IMR-90 (cell line): ENCODE measurements at regions not wholly inside any gene's neighbourhood (a gene's known extent, or its start where the extent isn't known, plus 50 kb on each side); places are given as distances from the start of the nearest gene placed in this dataset.

Experiments used
- ATAC-seq: fragments of 200-7000 bp; cut with Tn5 transposase; 2 replicates; pipeline ENCODE4 v1.9.1; 2020; ENCODE audit warnings: low read depth, mild to moderate bottlenecking, moderate library complexity
- BruUV-seq: library from RNA; stranded (reverse); fragments of 400-500 nt; replicated peaks from 2 replicates; lab custom pipeline; 2021; lab: Mats Ljungman, UMichigan
- CTCF ChIA-PET: fragments of 300-600 bp; formaldehyde crosslinking; extraction: SDS; loops from one replicate; lab custom pipeline; 2021; ENCODE audit warnings: antibody characterized with exemption; lab: Yijun Ruan, JAX
- POLR2A ChIA-PET: fragments of 300-600 bp; sonication (Branson Sonifier 250); formaldehyde crosslinking; loops from one replicate; lab custom pipeline; 2022; ENCODE audit warnings: antibody characterized with exemption; ENCODE audit not compliant: unreplicated experiment; lab: Charles Lee
- DNase-seq: peaks from one replicate; pipeline ENCODE4 v3.0.0; 2013
- H2AFZ ChIP-seq: replicated peaks from 2 replicates; pipeline ENCODE3; 2013; ENCODE audit warnings: low read length, mild to moderate bottlenecking; ENCODE audit not compliant: poor library complexity
- H2AK5ac ChIP-seq: 2 replicates; pipeline ENCODE4 v1.6.1; 2013; ENCODE audit warnings: low read depth, low read length, inconsistent platforms
- H2AK9ac ChIP-seq: replicated peaks from 2 replicates; pipeline ENCODE3; 2013; ENCODE audit warnings: mild to moderate bottlenecking, low read depth, low read length, moderate library complexity; ENCODE audit not compliant: poor library complexity
- H2BK120ac ChIP-seq: 2 replicates; pipeline ENCODE4 v1.6.1; 2013; ENCODE audit warnings: low read depth, low read length, inconsistent platforms
- H2BK15ac ChIP-seq: 3 replicates; pipeline ENCODE4 v1.6.1; 2013; ENCODE audit warnings: low read depth, low read length, inconsistent platforms
- H2BK20ac ChIP-seq: 2 replicates; pipeline ENCODE4 v1.6.1; 2013; ENCODE audit warnings: low read depth, mild to moderate bottlenecking, inconsistent platforms, low read length, moderate library complexity
- H2BK5ac ChIP-seq: 2 replicates; pipeline ENCODE4 v1.6.1; 2013; ENCODE audit warnings: mild to moderate bottlenecking, low read depth, low read length, inconsistent platforms; ENCODE audit not compliant: poor library complexity, severe bottlenecking
- H3K14ac ChIP-seq: replicated peaks from 2 replicates; pipeline ENCODE4 v1.6.1; 2013; ENCODE audit warnings: low read depth, low read length, inconsistent platforms
- H3K18ac ChIP-seq: 2 replicates; pipeline ENCODE4 v1.6.1; 2013; ENCODE audit warnings: low read depth, low read length, control low read depth
- H3K23ac ChIP-seq: 2 replicates; pipeline ENCODE4 v1.6.1; 2013; ENCODE audit warnings: low read depth, low read length, inconsistent platforms
- H3K27ac ChIP-seq: 2 replicates; pipeline ENCODE4 v1.5.1; 2013; ENCODE audit warnings: mild to moderate bottlenecking, control low read depth, low read length; ENCODE audit not compliant: insufficient read depth
- H3K27me3 ChIP-seq: 2 replicates; pipeline ENCODE4 v1.6.1; 2013; ENCODE audit warnings: low read length; ENCODE audit not compliant: control insufficient read depth, insufficient read depth
- H3K36me3 ChIP-seq: 2 replicates; pipeline ENCODE4 v1.6.1; 2013; ENCODE audit warnings: low read length, mixed read lengths; ENCODE audit not compliant: control insufficient read depth, insufficient read depth
- H3K4ac ChIP-seq: 2 replicates; pipeline ENCODE4 v1.6.1; 2013; ENCODE audit warnings: low read depth, low read length, inconsistent platforms
- H3K4me1 ChIP-seq: 2 replicates; pipeline ENCODE4 v1.6.1; 2013; ENCODE audit warnings: low read length, mixed read lengths; ENCODE audit not compliant: control insufficient read depth, insufficient read depth
- H3K4me2 ChIP-seq: 2 replicates; pipeline ENCODE4 v1.6.1; 2013; ENCODE audit warnings: low read depth, mild to moderate bottlenecking, control low read depth, low read length, moderate library complexity
- H3K4me3 ChIP-seq: 2 replicates; pipeline ENCODE4 v1.5.1; 2013; ENCODE audit warnings: low read depth, mild to moderate bottlenecking, control low read depth, low read length, moderate library complexity; ENCODE audit not compliant: insufficient read depth
- H3K56ac ChIP-seq: 2 replicates; pipeline ENCODE4 v1.6.1; 2013; ENCODE audit warnings: low read length, inconsistent platforms; ENCODE audit not compliant: insufficient read depth; ENCODE audit errors: extremely low read depth
- H3K79me1 ChIP-seq, 2 experiments: 2 replicates each; pipeline ENCODE4 v1.6.1; 2013; ENCODE audit warnings: low read length in 2 of 2, inconsistent platforms in 1 of 2, low read depth in 1 of 2
- H3K9ac ChIP-seq: 2 replicates; pipeline ENCODE4 v1.6.1; 2013; ENCODE audit warnings: low read depth, low read length, control low read depth
- H3K9me1 ChIP-seq: 2 replicates; pipeline ENCODE4 v1.6.1; 2013; ENCODE audit warnings: low read length, inconsistent platforms; ENCODE audit not compliant: insufficient read depth
- H3K9me3 ChIP-seq: 2 replicates; pipeline ENCODE4 v1.6.1; 2013; ENCODE audit warnings: low read length; ENCODE audit not compliant: control insufficient read depth, insufficient read depth
- H4K20me1 ChIP-seq: 2 replicates; pipeline ENCODE4 v1.6.1; 2013; ENCODE audit warnings: low read length, inconsistent platforms; ENCODE audit not compliant: insufficient read depth
- H4K5ac ChIP-seq: 2 replicates; pipeline ENCODE4 v1.6.1; 2013; ENCODE audit warnings: mild to moderate bottlenecking, low read depth, low read length, control low read depth
- H4K8ac ChIP-seq, 2 experiments: 2 replicates each; pipeline ENCODE4 v1.6.1; 2013; ENCODE audit warnings: low read depth in 2 of 2, low read length in 2 of 2, control low read depth in 1 of 2, inconsistent platforms in 1 of 2
- H4K91ac ChIP-seq: 2 replicates; pipeline ENCODE4 v1.6.1; 2013; ENCODE audit warnings: low read depth, low read length, inconsistent platforms; ENCODE audit not compliant: insufficient read depth
- BHLHE40 ChIP-seq: fragments of 150-350 bp; IDR thresholded peaks from 2 replicates; pipeline ENCODE4 v1.6.1; 2016; ENCODE audit warnings: mild to moderate bottlenecking, low read depth, low read length
- CEBPB ChIP-seq: IDR thresholded peaks from 2 replicates; pipeline ENCODE4 v1.6.1; 2012; ENCODE audit warnings: low read depth, low read length, improper control_type of control experiment
- CHD1 ChIP-seq: IDR thresholded peaks from 2 replicates; pipeline ENCODE4 v1.6.1; 2012; ENCODE audit warnings: low read depth, low read length, improper control_type of control experiment
- FOS ChIP-seq: fragments of 150-350 bp; IDR thresholded peaks from 2 replicates; pipeline ENCODE4 v1.6.1; 2016; ENCODE audit warnings: low read depth, low read length
- MAFK ChIP-seq: IDR thresholded peaks from 2 replicates; pipeline ENCODE4 v1.6.1; 2012; ENCODE audit warnings: low read depth, low read length, improper control_type of control experiment
- MAZ ChIP-seq: IDR thresholded peaks from 2 replicates; pipeline ENCODE4 v1.6.1; 2012; ENCODE audit warnings: low read depth, mild to moderate bottlenecking, low read length, improper control_type of control experiment, moderate library complexity, borderline replicate concordance
- NFE2L2 ChIP-seq: fragments of 150-350 bp; IDR thresholded peaks from 2 replicates; pipeline ENCODE4 v1.6.1; 2016; ENCODE audit warnings: low read depth, mild to moderate bottlenecking, low read length
- POLR2A ChIP-seq: IDR thresholded peaks from 2 replicates; pipeline ENCODE4 v1.6.1; 2012; ENCODE audit warnings: mild to moderate bottlenecking, low read depth, low read length
- RAD21 ChIP-seq: IDR thresholded peaks from 2 replicates; pipeline ENCODE4 v1.6.1; 2012; ENCODE audit warnings: low read length, improper control_type of control experiment
- RCOR1 ChIP-seq: IDR thresholded peaks from 2 replicates; pipeline ENCODE4 v1.6.1; 2012; ENCODE audit warnings: mild to moderate bottlenecking, low read length, improper control_type of control experiment; ENCODE audit not compliant: insufficient replicate concordance
- RFX5 ChIP-seq: IDR thresholded peaks from 2 replicates; pipeline ENCODE4 v1.8.0; 2012; ENCODE audit warnings: low read depth, mild to moderate bottlenecking, low read length, moderate library complexity
- SMC3 ChIP-seq: fragments of 150-350 bp; IDR thresholded peaks from 2 replicates; pipeline ENCODE4 v1.6.1; 2016; ENCODE audit warnings: low read depth, mild to moderate bottlenecking, antibody characterized with exemption, low read length, moderate library complexity
- WGBS, 2 experiments: methylation state at CpG; one replicate each; pipeline versions ENCODE4 v1.1.5 to v1.1.7; 2013; ENCODE audit warnings: missing lambda C conversion rate in 2 of 2; ENCODE audit not compliant: insufficient read length in 1 of 2; ENCODE audit errors: extremely low coverage in 2 of 2; 5-methylcytosine and 5-hydroxymethylcytosine counted together
- dilution Hi-C: fragments of 300-500 bp; cut with HindIII; formaldehyde crosslinking; loops from one replicate; pipeline ENCODE4 v1.14.3; 2018; ENCODE audit warnings: low sequenced_read_pairs; ENCODE audit not compliant: unreplicated experiment
- in situ Hi-C: fragments of 300-500 bp; cut with MboI; formaldehyde crosslinking; loops from 3 replicates; pipeline ENCODE4 v1.14.3; 2019; ENCODE audit warnings: low sequenced_read_pairs, inconsistent platforms, mixed read lengths
- intact Hi-C: fragments of 100-400 bp; cut with micrococcal nuclease; formaldehyde crosslinking; loops from 2 replicates; pipeline ENCODE4 v1.10.0; 2022
- TF ChIP-seq, protein P1 (sequence below): fragments of 150-350 bp; IDR thresholded peaks from 2 replicates; pipeline ENCODE4 v1.6.1; 2017; ENCODE audit warnings: mild to moderate bottlenecking, antibody characterized with exemption, low read length, low read depth
- TF ChIP-seq, protein P2 (sequence below): conservative IDR thresholded peaks from 2 replicates; pipeline ENCODE4 v1.5.1; 2012; ENCODE audit warnings: mild to moderate bottlenecking, low read depth, low read length, improper control_type of control experiment
- TF ChIP-seq, protein P3 (sequence below): fragments of 150-350 bp; IDR thresholded peaks from 2 replicates; pipeline ENCODE4 v1.6.1; 2016; ENCODE audit warnings: low read depth, mild to moderate bottlenecking, low read length, moderate library complexity, borderline replicate concordance

DNA sequence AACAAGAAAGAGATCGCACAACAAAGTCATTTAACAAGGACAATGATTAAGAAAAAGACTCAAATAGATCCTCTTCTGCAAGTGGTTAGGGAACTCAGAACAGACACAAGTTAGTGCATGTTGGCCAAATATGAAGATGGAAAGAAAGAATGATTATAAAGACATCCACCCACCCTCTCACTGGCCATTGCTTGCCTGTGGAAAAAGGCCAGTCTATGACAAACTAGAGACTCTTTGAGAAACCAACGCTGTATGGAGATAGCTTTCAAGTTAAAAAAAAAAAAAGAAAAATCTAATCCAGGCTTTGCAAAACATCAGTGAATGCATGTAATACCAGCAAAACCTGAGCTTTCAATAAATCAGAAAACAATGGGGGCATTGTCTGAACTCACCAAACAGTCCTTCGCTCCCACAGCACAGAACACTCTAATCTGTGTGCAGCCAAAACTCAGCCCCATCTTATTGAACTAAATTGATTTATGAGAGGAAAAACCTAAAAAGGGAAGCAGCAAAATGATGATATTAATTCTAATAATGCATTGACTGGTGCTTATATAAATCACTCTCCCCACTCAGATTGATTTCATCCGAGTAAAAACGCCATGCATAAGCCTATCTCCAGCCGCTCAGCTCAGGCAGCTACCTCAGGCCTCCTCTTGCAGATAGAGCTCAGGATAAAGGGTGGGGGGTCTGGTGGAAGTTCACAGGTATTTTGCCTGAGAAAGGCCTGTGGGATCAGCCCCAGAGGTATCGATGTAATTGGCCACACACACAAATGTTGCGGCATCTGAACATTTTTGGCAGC lies 547.1 kb downstream of the CCDC171 start:
- DNase-seq (no peak), ATAC-seq (no peak)
- no peak overlapping the region for H4K8ac ChIP-seq
- POLR2A ChIA-PET: no interaction called here
- H2BK15ac ChIP-seq: no peak overlapping the region
- no peak overlapping the region for H3K4me2 ChIP-seq
- H2AFZ ChIP-seq: no peak overlapping the region
- WGBS, 2 experiments: 63% methylated on average over 2 of the region's 8 CpGs; no CpG with 5 or more reads in 1 of the 2 experiments
- TF ChIP-seq BHLHE40 (no peak), CHD1 (no peak), MAFK (no peak), POLR2A (no peak), MAZ (no peak), CEBPB (no peak), RCOR1 (no peak), RAD21 (no peak), SMC3 (no peak), FOS (no peak), NFE2L2 (no peak), RFX5 (no peak)
- TF ChIP-seq, protein P1, sequence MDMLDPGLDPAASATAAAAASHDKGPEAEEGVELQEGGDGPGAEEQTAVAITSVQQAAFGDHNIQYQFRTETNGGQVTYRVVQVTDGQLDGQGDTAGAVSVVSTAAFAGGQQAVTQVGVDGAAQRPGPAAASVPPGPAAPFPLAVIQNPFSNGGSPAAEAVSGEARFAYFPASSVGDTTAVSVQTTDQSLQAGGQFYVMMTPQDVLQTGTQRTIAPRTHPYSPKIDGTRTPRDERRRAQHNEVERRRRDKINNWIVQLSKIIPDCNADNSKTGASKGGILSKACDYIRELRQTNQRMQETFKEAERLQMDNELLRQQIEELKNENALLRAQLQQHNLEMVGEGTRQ: no peak
- TF ChIP-seq, protein P2, sequence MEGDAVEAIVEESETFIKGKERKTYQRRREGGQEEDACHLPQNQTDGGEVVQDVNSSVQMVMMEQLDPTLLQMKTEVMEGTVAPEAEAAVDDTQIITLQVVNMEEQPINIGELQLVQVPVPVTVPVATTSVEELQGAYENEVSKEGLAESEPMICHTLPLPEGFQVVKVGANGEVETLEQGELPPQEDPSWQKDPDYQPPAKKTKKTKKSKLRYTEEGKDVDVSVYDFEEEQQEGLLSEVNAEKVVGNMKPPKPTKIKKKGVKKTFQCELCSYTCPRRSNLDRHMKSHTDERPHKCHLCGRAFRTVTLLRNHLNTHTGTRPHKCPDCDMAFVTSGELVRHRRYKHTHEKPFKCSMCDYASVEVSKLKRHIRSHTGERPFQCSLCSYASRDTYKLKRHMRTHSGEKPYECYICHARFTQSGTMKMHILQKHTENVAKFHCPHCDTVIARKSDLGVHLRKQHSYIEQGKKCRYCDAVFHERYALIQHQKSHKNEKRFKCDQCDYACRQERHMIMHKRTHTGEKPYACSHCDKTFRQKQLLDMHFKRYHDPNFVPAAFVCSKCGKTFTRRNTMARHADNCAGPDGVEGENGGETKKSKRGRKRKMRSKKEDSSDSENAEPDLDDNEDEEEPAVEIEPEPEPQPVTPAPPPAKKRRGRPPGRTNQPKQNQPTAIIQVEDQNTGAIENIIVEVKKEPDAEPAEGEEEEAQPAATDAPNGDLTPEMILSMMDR: no peak
- TF ChIP-seq, protein P3, sequence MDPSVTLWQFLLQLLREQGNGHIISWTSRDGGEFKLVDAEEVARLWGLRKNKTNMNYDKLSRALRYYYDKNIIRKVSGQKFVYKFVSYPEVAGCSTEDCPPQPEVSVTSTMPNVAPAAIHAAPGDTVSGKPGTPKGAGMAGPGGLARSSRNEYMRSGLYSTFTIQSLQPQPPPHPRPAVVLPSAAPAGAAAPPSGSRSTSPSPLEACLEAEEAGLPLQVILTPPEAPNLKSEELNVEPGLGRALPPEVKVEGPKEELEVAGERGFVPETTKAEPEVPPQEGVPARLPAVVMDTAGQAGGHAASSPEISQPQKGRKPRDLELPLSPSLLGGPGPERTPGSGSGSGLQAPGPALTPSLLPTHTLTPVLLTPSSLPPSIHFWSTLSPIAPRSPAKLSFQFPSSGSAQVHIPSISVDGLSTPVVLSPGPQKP: no peak
- no peak overlapping the region for H3K23ac ChIP-seq
- CTCF ChIA-PET: no interaction called here
- H3K18ac ChIP-seq: no peak overlapping the region; the same call in 1 of the 2 replicates
- H3K9me1 ChIP-seq: peaks cover 6% of the 10 kb centered on the region; the same call in 1 of the 2 replicates
- no peaks in the 10 kb centered on the region for H3K27me3 ChIP-seq
- H2BK5ac ChIP-seq: no peak overlapping the region
- H4K5ac ChIP-seq: no peak overlapping the region; the same call in 1 of the 2 replicates
- intact Hi-C loops (no loop called here), dilution Hi-C loops (no loop called here), in situ Hi-C loops (no loop called here)
- no peak overlapping the region for H3K56ac ChIP-seq
- H3K4ac ChIP-seq: no peak overlapping the region
- no peak overlapping the region for H2BK20ac ChIP-seq
- no peak overlapping the region for H2AK5ac ChIP-seq
- no peak overlapping the region for H3K14ac ChIP-seq
- 0 out of 2 replicates have a peak overlapping the region, but pooled peaks have one; percentile 21 for H2BK120ac ChIP-seq
- H3K4me3 ChIP-seq: no peak overlapping the region
- no peaks in the 10 kb centered on the region for H3K36me3 ChIP-seq
- no peak overlapping the region; the same call in 1 of the 2 replicates for H3K27ac ChIP-seq
- no peak overlapping the region for H4K91ac ChIP-seq
- no peaks in the 10 kb centered on the region for H3K79me1 ChIP-seq
- H4K20me1 ChIP-seq: no peaks in the 10 kb centered on the region
- H2AK9ac ChIP-seq: no peak overlapping the region
- no peaks in the 10 kb centered on the region for H3K9me3 ChIP-seq
- BruUV-seq: no TSS peak
- no peak overlapping the region for H3K9ac ChIP-seq
- H3K4me1 ChIP-seq: peaks cover 19% of the 10 kb centered on the region; the same call in 1 of the 2 replicates
